WTC11 (cell line): ENCODE measurements at regions not wholly inside any gene's neighbourhood (a gene's known extent, or its start where the extent isn't known, plus 50 kb on each side); places are given as distances from the start of the nearest gene placed in this dataset.

Experiments used
- ATAC-seq: fragments of 200-7000 bp; cut with Tn5 transposase; 2 replicates; pipeline ENCODE4 v1.10.0; 2021; ENCODE audit warnings: mild to moderate bottlenecking, moderate library complexity
- CTCF ChIA-PET: fragments of 300-600 bp; sonication (Branson Sonifier 250); formaldehyde crosslinking; loops from one replicate; lab custom pipeline; 2021; ENCODE audit warnings: antibody characterized with exemption; lab: Charles Lee
- POLR2A ChIA-PET: fragments of 350-600 bp; sonication (Branson Sonifier 250); formaldehyde crosslinking; loops from one replicate; lab custom pipeline; 2021; ENCODE audit warnings: antibody characterized with exemption; lab: Charles Lee
- DNase-seq: peaks from one replicate; pipeline ENCODE4 v3.0.0; 2021; ENCODE audit warnings: low spot score
- H3K27ac Mint-ChIP-seq: 2 replicates; pipeline ENCODE4 v1.8.0; 2021; ENCODE audit warnings: mixed read lengths
- H3K27me3 Mint-ChIP-seq: 2 replicates; pipeline ENCODE4 v1.8.0; 2021; ENCODE audit warnings: low read depth, mild to moderate bottlenecking, moderate library complexity, mixed read lengths
- H3K36me3 Mint-ChIP-seq: 2 replicates; pipeline ENCODE4 v1.8.0; 2021; ENCODE audit warnings: mixed read lengths
- H3K4me1 Mint-ChIP-seq: 2 replicates; pipeline ENCODE4 v1.8.0; 2022; ENCODE audit warnings: mixed read lengths
- H3K4me3 Mint-ChIP-seq: 2 replicates; pipeline ENCODE4 v1.8.0; 2021; ENCODE audit warnings: mild to moderate bottlenecking, moderate library complexity, mixed read lengths
- H3K9me3 Mint-ChIP-seq: 2 replicates; pipeline ENCODE4 v1.8.0; 2021; ENCODE audit warnings: mixed read lengths
- ATF1 ChIP-seq: sonication (generic); formaldehyde crosslinking; IDR thresholded peaks from 2 replicates; pipeline ENCODE4 v1.8.1; 2023; ENCODE audit warnings: mild to moderate bottlenecking, moderate library complexity, missing genetic modification reagents
- ATF2 ChIP-seq: sonication (generic); formaldehyde crosslinking; IDR thresholded peaks from 2 replicates; pipeline ENCODE4 v1.8.1; 2022; ENCODE audit warnings: low read depth, missing genetic modification reagents, borderline replicate concordance
- ATF6 ChIP-seq: sonication (generic); formaldehyde crosslinking; IDR thresholded peaks from 2 replicates; pipeline ENCODE4 v1.8.1; 2023; ENCODE audit warnings: mild to moderate bottlenecking, missing genetic modification reagents
- CTCF ChIP-seq: fragments of 200-600 bp; IDR thresholded peaks from 2 replicates; pipeline ENCODE4 v1.8.0; 2022; ENCODE audit warnings: antibody characterized with exemption
- ERG ChIP-seq: fragments of 250-450 bp; sonication (Bioruptor Pico); IDR thresholded peaks from 2 replicates; pipeline ENCODE4 v1.8.0; 2021; ENCODE audit warnings: mild to moderate bottlenecking
- FOXJ3 ChIP-seq: sonication (generic); formaldehyde crosslinking; IDR thresholded peaks from 2 replicates; pipeline ENCODE4 v1.9.0; 2021; ENCODE audit warnings: missing genetic modification reagents, mild to moderate bottlenecking, borderline replicate concordance
- FOXP1 ChIP-seq: sonication (generic); formaldehyde crosslinking; IDR thresholded peaks from 2 replicates; pipeline ENCODE4 v1.8.0; 2022; ENCODE audit warnings: missing genetic modification reagents, mild to moderate bottlenecking, moderate library complexity, borderline replicate concordance
- IRF1 ChIP-seq: sonication (generic); formaldehyde crosslinking; IDR thresholded peaks from 2 replicates; pipeline ENCODE4 v1.8.0; 2023; ENCODE audit warnings: missing genetic modification reagents
- MAX ChIP-seq: sonication (generic); formaldehyde crosslinking; IDR thresholded peaks from 2 replicates; pipeline ENCODE4 v1.8.0; 2022; ENCODE audit warnings: mild to moderate bottlenecking, missing genetic modification reagents
- NR1H2 ChIP-seq: sonication (generic); formaldehyde crosslinking; IDR thresholded peaks from 2 replicates; pipeline ENCODE4 v1.9.0; 2021; ENCODE audit warnings: mild to moderate bottlenecking, moderate library complexity, missing genetic modification reagents
- USF2 ChIP-seq: sonication (generic); formaldehyde crosslinking; IDR thresholded peaks from 2 replicates; pipeline ENCODE4 v1.8.1; 2023; ENCODE audit warnings: mild to moderate bottlenecking, missing genetic modification reagents, moderate library complexity
- ZMAT4 ChIP-seq: fragments of 250-450 bp; sonication (Bioruptor Pico); IDR thresholded peaks from 2 replicates; pipeline ENCODE4 v1.9.0; 2021; ENCODE audit warnings: mild to moderate bottlenecking
- ZNF121 ChIP-seq: sonication (generic); formaldehyde crosslinking; IDR thresholded peaks from 2 replicates; pipeline ENCODE4 v1.8.0; 2023; ENCODE audit warnings: missing genetic modification reagents
- ZNF317 ChIP-seq: sonication (generic); formaldehyde crosslinking; IDR thresholded peaks from 2 replicates; pipeline ENCODE4 v1.8.1; 2023; ENCODE audit warnings: low read depth, mild to moderate bottlenecking, moderate library complexity, missing genetic modification reagents, borderline replicate concordance
- ZNF423 ChIP-seq: fragments of 250-450 bp; sonication (Bioruptor Pico); IDR thresholded peaks from 2 replicates; pipeline ENCODE4 v2.1.2; 2022; ENCODE audit warnings: mild to moderate bottlenecking, moderate library complexity
- ZSCAN18 ChIP-seq: fragments of 250-450 bp; sonication (Bioruptor Pico); IDR thresholded peaks from 2 replicates; pipeline ENCODE4 v2.1.2; 2022; ENCODE audit warnings: mild to moderate bottlenecking, moderate library complexity

GRCh38 chr4:3662516-3662915 is 103.7 kb upstream of the ADRA2C start:
- DNase-seq: no peak
- CTCF ChIA-PET: interaction anchor here (0.6 kb wide), 1 partner anchor 200 kb away, joined by 6 read pairs; no protein-coding TSS in a partner anchor
- Mint-ChIP-seq H3K9me3 (peaks cover 9% of the 10 kb centered on the region), H3K27me3 (peaks cover 6% of the 10 kb centered on the region; the same call in 1 of the 2 replicates), H3K4me3 (no peak overlapping the region), H3K27ac (no peak overlapping the region), H3K4me1 (peaks cover 3% of the 10 kb centered on the region; the same call in 1 of the 2 replicates), H3K36me3 (0 out of 2 replicates have a peak, but pooled peaks cover 3% of the 10 kb centered on the region)
- POLR2A ChIA-PET: no interaction called here
- ATAC-seq: peak; percentile 34; the same call in 1 of the 2 replicates
- TF ChIP-seq CTCF: no peak
- no peak for TF ChIP-seq ZMAT4 (CRISPR knock-in tag)
- TF ChIP-seq ZNF121: no peak
- no peak for TF ChIP-seq FOXP1 (CRISPR knock-in tag)
- no peak for TF ChIP-seq ERG (CRISPR knock-in tag)

- Mint-ChIP-seq H3K9me3 (peaks cover 4% of the 10 kb centered on the region), H3K36me3 (no peaks in the 10 kb centered on the region), H3K27ac (no peak overlapping the region), H3K4me1 (peaks cover 3% of the 10 kb centered on the region), H3K27me3 (peaks cover 3% of the 10 kb centered on the region; the same call in 1 of the 2 replicates), H3K4me3 (no peak overlapping the region)
- ATAC-seq (no peak), DNase-seq (no peak)
- CTCF ChIA-PET: no interaction called here
- TF ChIP-seq ZSCAN18 (no peak), USF2 (CRISPR knock-in tag) (peak; percentile 42; the same call in 1 of the 2 replicates)
- POLR2A ChIA-PET: no interaction called here
Measured at GRCh38 chr4:3661989-3662388, 104.2 kb upstream of the ADRA2C start.

- ChIA-PET POLR2A (no interaction called here), CTCF (interaction anchor here (0.6 to 1.2 kb wide), 3 partner anchors 123 to 430 kb away, joined by 3 read pairs; no protein-coding TSS in a partner anchor)
- ATAC-seq: no peak
- Mint-ChIP-seq H3K27ac (no peak overlapping the region), H3K36me3 (no peaks in the 10 kb centered on the region), H3K4me3 (no peak overlapping the region), H3K9me3 (peaks cover 4% of the 10 kb centered on the region), H3K27me3 (peaks cover 3% of the 10 kb centered on the region; the same call in 1 of the 2 replicates), H3K4me1 (peaks cover 12% of the 10 kb centered on the region)
- DNase-seq: no peak
- no peak for TF ChIP-seq ZNF423 (CRISPR knock-in tag)
- TF ChIP-seq ATF6 (CRISPR knock-in tag): no peak
- TF ChIP-seq ZNF317 (CRISPR knock-in tag): no peak
- TF ChIP-seq FOXJ3 (CRISPR knock-in tag): no peak
- no peak for TF ChIP-seq MAX
- no peak for TF ChIP-seq ATF1 (CRISPR knock-in tag)
- TF ChIP-seq NR1H2 (CRISPR knock-in tag): no peak
- no peak for TF ChIP-seq IRF1 (CRISPR knock-in tag)
- TF ChIP-seq ATF2 (CRISPR knock-in tag): no peak
Measured at GRCh38 chr4:3660928-3661515, 105.2 kb upstream of the ADRA2C start.
